Nucleus accumbens (tissue), 56 donors: ENCODE measurements at regions not wholly inside any gene's neighbourhood (a gene's known extent, or its start where the extent isn't known, plus 50 kb on each side); places are given as distances from the start of the nearest gene placed in this dataset.
A peak's percentile ranks its signal among the peaks of the same experiment; 100 is the strongest.

Experiments
- DNase-seq, 56 donors: peaks; one replicate each; lab custom pipeline; 2025; lab: John Stamatoyannopoulos, UW

- DNase-seq = no peak
These were observed 115.3 kb upstream of the SLC5A12 start for GRCh38 chr11:26837154-26837553.

GRCh38 chr11:26839911-26840698 is 118.2 kb upstream of the SLC5A12 start:
- DNase-seq = no peak

- no peak for DNase-seq
These were observed 120.1 kb upstream of the SLC5A12 start for GRCh38 chr11:26841818-26842473.

- no peak for DNase-seq
These were observed 120.8 kb upstream of the SLC5A12 start for GRCh38 chr11:26842478-26843282.

- no peak for DNase-seq
These were observed 121.7 kb upstream of the SLC5A12 start for GRCh38 chr11:26843539-26843938.

GRCh38 chr11:26844963-26845362 is 123.1 kb upstream of the SLC5A12 start:
- DNase-seq = no peak

- DNase-seq = no peak
These were observed 124.4 kb upstream of the SLC5A12 start for GRCh38 chr11:26846227-26846626.

GRCh38 chr11:26847459-26847858 is 125.6 kb upstream of the SLC5A12 start:
- DNase-seq = no peak

GRCh38 chr11:26847977-26848376 is 126.1 kb upstream of the SLC5A12 start:
- no peak for DNase-seq

GRCh38 chr11:26849036-26849435 is 127.2 kb upstream of the SLC5A12 start:
- peak in 5 of 56 donors; percentile 0 to 4 (median 3) for DNase-seq

- DNase-seq = no peak
These were observed 129.4 kb upstream of the SLC5A12 start for GRCh38 chr11:26851291-26851690.

- DNase-seq = no peak
These were observed 129.8 kb upstream of the SLC5A12 start for GRCh38 chr11:26851696-26852095.

GRCh38 chr11:26858098-26858497 is 135.8 kb upstream of the FIBIN start:
- no peak for DNase-seq

- no peak for DNase-seq
These were observed 134.5 kb upstream of the FIBIN start for GRCh38 chr11:26859416-26859815.

- DNase-seq = no peak
These were observed 133.7 kb upstream of the FIBIN start for GRCh38 chr11:26860091-26860780.

GRCh38 chr11:26860895-26861294 is 133.0 kb upstream of the FIBIN start:
- DNase-seq = no peak

- DNase-seq = no peak
These were observed 131.1 kb upstream of the FIBIN start for GRCh38 chr11:26862801-26863200.

- no peak for DNase-seq
These were observed 128.2 kb upstream of the FIBIN start for GRCh38 chr11:26865703-26866102.

GRCh38 chr11:26867286-26867685 is 126.6 kb upstream of the FIBIN start:
- DNase-seq = no peak

GRCh38 chr11:26878959-26879581 is 114.8 kb upstream of the FIBIN start:
- no peak for DNase-seq
